KG1 (cell line): ENCODE measurements at regions not wholly inside any gene's neighbourhood (a gene's known extent, or its start where the extent isn't known, plus 50 kb on each side); places are given as distances from the start of the nearest gene placed in this dataset.

Source experiments
- DNase-seq: peaks from one replicate; lab custom pipeline; 2025; lab: John Stamatoyannopoulos, UW

DNA sequence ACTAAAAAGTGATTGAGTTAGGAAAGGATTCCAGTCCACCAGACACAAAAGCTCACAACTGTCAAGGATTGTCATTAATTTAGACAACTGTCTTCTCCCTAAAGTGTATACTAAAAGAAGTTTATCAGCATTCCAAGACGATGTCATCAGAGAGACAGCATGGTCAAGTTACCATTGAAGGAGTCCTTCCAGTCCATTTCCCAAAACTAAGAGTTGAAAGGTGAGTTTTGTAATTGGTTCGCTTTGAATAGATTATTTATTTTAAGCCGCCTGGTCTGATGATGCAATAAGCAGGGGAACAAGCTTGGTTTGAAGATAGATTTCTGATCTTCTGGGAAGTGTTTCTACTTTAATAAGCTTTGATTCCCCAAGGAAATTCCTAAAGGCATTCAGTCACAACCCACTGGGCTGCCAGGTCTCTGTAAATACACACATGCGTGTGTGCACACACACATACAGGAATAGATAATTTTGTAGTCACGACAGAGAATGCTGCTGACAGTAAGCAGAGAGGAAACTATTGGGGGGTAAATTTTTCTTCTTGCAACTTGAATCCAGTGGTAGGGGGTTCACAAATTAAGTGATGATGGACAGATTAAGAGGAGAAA, 234.8 kb downstream of the PIK3R1 start:
- DNase-seq, result no peak

DNA sequence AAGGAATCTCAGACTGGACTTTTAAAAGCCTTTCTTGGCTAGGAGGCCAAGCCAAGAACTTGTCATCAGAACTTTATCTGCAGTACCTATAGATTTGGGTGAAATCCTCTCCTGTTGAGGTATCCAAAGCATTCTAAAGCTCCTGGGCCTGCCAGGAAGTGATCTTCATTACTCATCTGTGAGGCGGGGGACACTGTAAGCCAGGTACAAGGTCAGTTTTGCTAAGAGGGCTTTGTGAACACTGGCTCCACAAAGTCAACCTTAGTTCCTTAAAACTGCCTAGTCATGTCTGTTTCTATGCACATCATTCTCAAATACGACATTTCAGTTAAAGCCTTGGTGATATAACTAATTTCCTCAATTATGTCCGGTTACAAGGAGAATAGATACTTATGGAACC, 236.7 kb downstream of the PIK3R1 start:
- no peak for DNase-seq

DNA sequence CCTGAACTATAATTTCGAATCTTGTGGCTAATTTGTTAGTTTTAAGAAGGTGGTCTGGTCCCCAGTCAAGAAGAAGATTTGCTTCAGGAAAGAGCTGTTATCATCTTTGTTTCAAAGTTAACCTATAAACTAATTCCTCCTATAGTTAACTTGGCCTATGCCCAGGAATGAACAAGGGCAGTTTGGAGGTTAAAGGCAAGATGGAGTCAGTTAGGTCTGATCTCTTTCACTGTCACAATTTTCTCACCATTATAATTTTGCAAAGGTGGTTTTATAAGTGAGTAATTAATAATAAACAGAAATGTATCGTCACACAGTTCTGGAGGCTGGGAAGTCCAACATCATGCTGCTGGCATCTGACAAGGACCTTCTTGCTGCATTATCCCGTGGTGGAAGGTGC, 238.6 kb downstream of the PIK3R1 start:
- no peak for DNase-seq

DNA sequence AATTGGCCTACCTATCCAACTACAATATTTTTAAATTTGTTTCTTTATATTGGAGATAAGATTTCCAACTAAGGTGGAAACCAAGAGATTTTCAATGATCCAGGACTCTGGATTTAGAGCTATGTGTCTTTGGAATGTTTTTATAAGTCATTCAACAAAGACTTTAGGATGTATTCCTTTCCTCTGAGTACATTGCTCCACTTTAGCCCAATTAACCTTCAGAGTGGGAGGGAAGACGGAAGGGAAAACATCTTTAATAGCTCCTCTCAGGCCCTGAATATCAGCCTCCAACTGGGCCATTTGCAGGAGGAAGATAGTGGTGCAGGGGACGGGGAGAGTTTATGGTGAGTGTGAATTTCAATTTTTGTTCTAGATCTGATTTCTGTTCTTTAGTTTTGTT, 239.2 kb downstream of the PIK3R1 start:
- DNase-seq, result no peak

DNA sequence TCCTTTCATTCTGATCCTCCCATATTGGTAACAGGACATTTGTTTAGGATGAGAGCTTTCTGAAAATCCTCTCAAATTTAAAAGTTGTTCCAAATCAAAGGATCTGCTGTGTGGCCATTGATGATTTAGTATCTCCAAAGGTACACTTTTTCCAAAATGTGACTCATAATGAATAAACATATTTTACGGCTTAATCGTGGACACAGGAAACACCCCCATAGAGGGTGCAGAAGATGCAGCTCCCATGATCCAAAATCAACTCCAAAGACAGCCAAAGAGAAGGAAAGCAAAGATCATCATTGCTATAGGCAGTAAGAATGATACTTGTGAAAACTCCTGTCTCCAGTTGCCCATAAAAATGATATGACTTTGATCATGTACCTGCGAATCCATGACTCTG, 239.7 kb downstream of the PIK3R1 start:
- DNase-seq, result no peak

DNA sequence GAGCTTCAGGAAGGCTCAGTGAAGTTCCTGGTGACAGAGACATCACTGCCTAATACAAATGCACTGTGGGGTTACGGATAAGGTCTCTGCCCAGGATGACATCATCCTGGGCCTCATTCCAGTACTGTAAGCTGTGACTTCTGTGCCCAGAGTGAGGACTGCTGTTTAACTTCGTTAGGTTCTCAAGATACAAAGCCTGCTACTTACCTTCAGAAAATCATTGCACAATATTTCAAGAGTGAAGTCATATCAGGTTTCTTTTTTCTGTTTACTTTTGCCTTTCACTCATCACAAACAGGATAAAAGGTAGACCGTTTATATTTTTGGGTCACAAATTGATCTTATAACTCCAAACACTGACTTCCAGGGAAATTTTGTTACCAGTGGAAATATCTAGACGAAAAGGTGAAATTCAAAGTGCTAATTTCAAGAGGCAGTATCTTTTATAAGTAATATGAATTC, 241.2 kb downstream of the PIK3R1 start:
- DNase-seq, result no peak

DNA sequence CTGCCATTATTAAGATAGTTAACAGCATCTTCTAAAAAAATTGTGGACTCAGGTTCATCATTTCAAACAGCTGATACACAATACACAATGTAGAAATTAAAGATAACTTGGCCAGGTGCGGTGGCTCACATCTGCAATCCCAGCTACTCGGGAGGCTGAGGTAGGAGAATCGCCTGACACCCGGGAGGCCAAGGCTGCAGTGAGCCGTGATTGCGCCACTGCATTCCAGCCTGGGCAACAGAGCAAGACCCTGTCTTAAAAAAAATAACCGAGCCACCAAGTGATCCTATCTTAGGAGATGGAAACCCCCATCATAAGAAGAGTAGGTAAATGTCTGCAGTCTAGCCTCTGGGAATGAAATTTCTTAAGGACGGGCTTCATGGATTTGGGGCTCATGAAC, 241.7 kb downstream of the PIK3R1 start:
- no peak for DNase-seq

DNA sequence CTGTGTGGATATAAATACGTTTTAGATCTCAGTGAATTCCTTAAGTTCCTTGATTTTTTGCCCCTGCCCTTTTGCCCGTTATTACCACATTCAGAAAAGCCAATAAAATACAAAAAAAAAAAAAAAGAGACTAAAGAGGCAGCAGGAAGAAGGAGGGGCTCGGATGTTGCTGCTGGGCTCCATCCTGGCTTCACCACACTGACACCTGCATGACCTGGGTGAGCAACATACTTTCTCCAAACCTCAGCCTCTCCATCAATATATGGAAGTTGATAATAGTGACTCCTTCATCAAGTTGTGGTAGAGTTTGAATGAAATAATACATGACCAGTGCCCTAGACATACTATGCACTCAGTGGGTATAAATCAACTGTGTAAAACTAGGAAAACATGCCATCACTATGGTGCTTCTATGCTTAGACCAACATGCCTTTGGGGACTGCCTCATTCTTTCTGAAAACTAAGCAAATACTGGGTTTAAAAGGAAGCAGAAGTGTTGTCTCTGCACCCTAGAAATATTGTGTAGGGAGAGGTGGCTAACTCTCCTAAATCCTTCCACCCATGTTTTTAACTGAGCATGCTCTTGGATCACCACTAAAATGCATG, 243.0 kb downstream of the PIK3R1 start:
- no peak for DNase-seq

DNA sequence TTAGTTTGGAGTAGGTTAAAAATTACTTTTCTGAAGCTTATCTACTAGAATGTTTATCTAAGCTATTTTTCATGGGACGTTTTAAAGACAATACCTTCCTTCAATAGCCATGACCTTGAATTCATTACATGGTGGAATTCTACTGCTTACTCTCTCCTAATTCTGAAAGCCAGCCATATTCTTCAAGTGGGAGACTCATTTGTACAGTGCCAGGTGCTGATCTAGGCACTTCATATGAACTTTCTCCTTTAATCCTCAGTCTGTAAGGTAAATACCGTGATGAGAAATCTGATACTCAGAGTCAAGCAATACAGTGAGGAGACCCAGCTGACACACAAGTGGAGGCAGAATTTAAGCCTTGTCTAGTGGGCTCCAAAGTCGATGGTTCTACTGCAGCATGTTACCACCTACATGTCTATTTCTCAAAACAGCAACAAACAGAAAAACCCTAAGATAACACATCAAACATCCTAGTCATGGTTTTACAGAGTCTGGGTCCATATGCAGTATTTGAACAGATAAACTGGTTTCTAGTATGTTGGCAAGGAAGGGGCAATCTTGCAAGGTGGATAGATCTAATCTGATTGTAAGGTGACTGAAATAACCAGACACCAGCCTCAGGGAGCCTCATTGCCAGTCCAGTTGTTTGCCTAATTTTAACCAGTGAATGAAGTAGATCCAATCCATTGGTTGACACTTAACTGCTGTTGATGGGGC, 243.7 kb downstream of the PIK3R1 start:
- DNase-seq, result no peak

DNA sequence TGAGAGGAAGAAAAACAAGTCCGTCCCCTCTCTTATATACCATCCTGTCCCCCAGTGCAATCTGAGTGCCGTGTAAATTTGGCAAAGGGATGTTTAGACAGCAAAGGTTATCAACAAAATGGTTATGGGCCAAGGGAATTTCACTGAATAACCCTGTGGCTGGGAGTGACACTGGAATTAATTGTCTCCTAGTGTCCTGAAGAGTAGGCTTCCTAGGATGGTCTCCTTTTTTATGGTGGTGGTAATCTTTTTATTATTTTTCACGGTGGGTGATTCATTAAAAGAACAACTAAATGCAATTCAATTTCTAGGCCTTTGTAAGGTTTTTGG, 244.2 kb downstream of the PIK3R1 start:
- DNase-seq, result no peak

DNA sequence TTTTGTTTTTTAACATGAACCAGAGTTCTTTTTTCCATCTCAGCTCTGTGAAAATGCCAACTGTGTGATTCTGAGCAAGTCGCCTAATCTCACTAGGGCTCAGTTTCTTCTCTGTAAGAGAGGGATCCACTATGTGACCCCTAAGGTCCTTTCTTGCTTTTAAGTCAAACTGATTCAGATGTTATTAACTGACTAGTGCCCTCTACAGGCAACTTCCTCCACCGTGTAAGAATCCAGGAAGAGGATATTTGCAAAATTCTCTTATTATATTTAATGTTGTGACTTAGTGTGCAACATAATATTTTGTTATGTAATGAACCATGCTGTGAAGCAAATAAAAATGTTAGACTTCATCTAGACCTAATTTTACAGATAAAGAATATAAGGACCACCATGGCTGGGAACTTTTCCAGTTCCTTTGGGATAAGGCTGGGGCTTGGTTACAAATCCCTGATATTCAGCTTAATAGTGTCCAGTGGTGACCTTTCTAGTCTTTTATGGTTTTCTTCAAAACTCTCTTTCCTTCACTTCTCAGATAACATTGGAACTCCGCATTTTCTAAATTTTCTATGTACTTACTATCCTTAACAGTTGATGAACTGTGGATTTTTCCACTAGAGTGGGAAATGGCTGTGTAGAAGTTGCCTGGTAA, 244.7 kb downstream of the PIK3R1 start:
- DNase-seq, result peak; percentile 53

DNA sequence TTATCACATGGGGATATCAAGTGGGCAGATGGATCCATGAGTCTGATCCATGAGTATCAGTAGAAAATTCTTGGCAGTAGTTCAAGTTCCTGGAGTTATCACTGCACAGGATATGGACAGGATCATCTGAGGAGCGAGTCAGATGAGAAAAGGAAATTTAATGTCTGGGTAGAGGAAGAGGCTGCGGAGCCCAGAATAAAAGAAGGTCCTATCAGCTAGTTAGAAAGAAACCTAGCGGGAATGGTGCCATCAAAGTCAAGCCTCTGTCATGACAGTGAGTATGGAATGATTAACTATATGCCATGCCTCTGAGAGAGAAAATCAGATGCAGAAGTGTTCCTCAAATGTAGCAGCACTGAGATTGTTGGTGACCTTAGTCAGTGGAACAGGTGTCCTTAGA, 248.1 kb downstream of the PIK3R1 start:
- no peak for DNase-seq

DNA sequence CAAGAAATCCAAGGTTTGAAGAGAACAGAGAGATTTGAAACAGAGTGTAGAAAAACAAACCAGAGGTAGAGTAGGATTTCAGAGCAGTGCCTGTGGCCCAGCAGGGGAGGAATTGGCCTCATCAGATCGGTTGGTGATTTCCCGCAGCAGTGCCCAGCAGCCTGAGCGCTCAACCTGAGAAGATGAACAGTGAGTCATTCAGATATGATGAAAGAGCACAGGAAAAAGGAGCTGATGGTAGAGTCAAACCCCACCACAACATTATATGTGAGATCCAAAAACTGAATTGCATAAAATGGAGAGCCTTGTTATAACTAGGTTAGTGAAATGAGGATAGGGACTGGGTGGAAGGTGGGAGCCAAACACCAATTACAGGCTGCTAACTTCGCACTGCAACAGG, 248.9 kb downstream of the PIK3R1 start:
- peak; percentile 8 for DNase-seq

DNA sequence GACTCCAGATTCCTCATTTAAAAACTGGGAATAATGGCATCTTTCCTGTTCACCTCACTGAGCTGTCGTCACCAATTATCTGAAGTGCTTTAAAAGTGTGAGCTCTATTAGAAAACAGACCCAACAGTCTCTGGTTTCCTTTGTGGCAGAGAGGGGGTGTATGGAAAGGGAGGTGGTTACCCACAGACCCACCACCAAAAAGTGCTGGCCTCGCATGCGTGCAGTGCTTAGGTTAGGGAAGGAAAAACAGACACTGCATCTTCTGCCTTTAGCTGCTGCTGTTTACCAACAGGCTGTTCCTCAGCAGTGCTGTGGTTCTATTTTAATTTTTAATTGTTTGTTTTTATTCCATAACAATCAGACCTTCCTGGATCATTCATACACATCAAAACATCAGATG, 249.6 kb downstream of the PIK3R1 start:
- DNase-seq, result no peak

DNA sequence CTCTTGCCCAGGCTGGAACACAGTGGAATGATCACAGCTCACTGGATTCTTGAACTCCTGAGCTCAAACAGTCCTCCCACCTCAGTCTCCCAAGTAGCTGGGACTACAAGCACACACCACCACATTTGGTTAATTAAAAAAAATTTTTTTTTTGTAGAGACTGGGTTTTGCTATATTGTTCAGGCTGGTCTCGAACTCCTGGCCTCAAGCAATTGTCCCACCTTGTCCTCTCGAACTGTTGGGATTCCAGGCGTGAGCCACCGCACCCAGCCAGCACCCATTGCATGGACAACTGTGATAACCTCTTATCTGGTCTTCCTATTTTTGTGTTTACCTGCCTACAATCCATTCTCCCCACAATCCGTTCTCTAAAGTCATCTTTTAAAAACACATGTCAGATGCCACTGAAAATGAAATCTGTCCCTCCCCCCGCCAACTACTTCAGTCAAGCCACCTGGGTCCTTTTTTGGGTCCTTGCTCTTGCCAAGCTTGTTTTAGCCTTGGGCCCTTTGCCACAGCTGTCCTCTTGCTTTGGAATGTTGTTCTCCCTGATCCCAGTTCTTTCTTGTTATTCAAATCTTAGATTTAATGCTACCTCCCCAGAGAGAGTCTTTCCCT, 250.5 kb downstream of the PIK3R1 start:
- no peak for DNase-seq

DNA sequence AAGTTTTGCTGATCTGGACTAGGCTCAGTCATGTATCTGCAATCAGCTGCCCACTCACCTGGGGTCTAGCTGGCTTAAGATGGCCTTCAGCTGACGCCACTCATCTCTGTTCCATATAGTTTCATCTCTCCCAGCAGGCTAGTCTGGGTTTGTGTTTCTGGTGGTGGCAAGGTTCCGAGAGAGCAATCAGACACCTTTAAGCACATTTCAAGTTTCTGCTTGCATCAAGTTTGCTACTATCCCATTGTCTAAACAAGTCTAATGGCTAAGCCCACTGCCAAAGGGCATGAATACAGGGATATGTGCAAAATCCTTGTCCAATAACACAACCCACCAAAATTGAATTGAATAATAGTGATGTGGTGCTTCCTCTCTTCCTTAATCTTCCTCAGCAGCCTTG, 251.7 kb downstream of the PIK3R1 start:
- no peak for DNase-seq

DNA sequence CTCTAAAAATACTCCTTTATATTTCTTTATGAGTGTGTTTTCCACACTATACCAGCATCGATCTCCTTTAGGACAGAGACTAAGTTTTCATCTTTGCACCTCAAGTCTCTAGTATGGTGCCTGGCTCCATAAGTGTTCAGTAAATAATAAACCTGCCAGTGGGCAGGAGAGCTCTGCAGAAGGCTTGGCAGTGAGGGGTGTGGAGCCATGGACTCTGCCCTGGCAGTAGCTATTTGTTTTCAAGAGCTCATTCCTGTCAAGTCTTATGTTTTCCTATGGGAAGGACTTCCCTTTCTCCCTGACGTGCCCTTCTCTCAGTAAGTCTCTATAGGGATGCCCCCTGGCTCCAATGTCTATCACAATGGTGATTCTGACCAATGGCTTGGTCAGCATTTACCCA, 252.2 kb downstream of the PIK3R1 start:
- DNase-seq, result no peak

DNA sequence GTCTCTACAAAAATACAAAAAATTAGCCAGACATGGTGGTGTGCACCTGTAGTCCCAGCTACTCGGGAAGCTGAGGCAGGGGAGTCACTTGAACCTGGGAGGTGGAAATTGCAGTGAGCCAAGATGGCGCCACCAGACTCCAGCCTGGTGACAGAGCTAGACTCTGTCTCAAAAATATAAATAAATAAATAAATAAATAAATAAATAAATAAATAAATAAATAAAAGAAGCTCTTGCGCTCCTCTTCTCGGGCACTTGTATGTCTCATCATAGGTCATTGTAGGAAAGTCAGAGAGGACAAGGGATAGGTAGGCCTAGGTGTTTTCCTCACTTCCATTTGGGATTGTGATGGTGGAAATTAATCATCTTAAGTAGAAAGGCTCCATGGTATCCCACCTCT, 252.8 kb downstream of the PIK3R1 start:
- no peak for DNase-seq

DNA sequence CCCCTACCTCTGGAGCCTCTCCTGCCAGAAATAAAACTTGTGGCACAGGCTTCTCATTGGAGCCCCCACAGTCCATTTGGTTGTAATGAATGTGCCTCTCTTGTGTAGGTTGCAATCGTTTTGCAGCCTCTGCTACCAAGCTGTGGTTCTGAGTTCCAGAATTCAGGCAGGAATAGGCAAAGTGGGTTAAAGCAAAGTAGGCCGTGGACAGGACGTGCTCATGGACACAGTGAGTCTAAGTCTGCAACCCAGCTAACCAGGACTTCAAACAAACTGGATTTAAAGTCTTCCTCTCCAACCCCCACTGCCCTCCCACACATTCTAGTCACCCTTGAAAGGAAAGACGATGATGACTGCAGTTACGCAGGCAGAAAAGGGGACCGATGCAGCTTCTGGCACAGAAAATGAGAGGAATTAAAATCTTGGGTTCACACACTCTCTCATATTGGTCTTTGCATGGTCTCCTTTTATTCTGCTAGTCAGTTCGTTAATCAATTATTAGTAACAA, 260.0 kb downstream of the PIK3R1 start:
- DNase-seq, result no peak

DNA sequence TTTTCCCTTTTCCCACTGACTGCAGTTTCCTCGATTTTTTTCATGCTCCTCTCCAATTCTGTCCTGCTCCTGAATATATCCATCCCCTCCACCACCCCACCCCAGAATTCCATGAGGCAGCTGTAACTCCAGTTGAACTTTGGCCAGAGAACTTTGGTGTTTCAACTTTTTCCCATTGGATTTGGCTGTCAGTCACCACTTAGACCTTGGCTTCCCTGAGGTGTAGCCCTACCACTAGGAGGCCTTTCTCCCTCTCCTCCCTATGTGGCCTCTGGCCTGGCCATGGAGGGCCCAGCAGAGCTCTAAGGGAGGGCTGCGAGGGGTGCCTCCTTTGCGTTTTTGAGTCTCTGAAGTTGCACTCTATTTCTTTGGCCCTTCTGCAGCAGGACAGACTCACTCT, 261.3 kb downstream of the PIK3R1 start:
- no peak for DNase-seq

DNA sequence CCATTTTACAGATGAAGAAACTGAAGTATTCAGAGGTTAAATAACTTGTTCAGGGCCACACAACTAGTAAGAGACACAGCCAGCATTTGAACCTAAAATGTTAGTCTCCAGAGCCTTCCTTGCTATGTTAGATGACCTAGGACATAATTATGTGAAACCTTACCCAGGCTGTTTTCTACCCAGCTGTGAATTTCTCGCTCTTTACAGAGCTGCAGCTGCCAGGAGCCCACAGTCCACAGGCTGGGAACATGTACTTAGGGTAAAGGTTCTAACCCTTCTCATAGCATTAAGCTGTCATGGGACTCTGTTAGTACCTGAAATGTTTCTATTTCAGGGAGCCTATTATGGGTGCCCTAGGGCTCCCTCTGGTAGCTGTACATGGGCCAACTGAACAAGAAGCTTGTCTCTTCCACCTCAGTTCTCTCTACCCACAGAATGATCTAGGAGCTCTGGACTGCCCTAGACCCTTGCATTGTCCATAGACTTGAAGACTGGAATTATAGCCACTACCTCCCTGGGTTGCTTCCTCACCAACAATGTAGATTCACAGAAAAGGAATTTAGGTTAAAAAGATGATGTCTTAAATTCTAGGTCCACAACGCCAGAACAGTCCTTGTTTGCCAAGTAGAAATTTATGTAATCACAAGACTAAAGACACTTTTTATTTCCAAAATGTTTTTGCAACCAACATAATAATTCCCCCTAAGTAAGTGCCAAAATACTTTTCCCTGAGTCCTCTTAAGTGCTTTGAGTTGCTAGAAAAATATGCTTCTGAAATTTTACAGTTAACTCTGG, 262.9 kb downstream of the PIK3R1 start:
- no peak for DNase-seq

DNA sequence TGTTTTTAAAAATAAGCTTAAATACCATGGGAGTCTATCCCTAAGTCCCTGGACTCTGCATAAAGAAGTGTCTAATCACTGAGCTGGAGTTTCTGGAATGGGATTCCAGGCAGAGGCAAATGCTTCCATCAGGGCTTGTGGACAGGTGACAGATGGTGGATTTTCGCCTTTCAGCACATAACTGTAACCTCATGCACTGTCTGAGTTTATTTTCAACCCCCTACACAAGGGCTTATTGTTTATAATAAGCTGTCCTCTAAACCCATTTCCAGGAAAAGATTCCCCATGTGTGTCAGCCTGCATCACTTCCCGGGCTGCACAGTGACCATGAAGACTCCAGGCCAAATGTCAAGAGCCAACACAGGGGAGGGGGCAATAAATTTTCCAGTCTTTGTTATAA, 264.0 kb downstream of the PIK3R1 start:
- no peak for DNase-seq
